Upper lobe of right lung (tissue), 1 donor: ENCODE measurements at regions not wholly inside any gene's neighbourhood (a gene's known extent, or its start where the extent isn't known, plus 50 kb on each side); places are given as distances from the start of the nearest gene placed in this dataset.

Experiments used
- ATAC-seq: fragments of 200-7000 bp; cut with Tn5 transposase; one replicate; pipeline ENCODE4 v1.9.1; 2020; ENCODE audit warnings: mild to moderate bottlenecking, moderate library complexity
- DNase-seq: peaks from one replicate; pipeline ENCODE4 v3.0.0-alpha.2; 2020
- H3K27ac ChIP-seq: fragments of 200-600 bp; one replicate; pipeline ENCODE4 v1.8.0; 2022
- H3K27me3 ChIP-seq: fragments of 200-600 bp; one replicate; pipeline ENCODE4 v1.8.0; 2022; ENCODE audit warnings: mild to moderate bottlenecking
- H3K36me3 ChIP-seq: fragments of 200-600 bp; one replicate; pipeline ENCODE4 v1.8.0; 2022
- H3K4me1 ChIP-seq: fragments of 200-600 bp; one replicate; pipeline ENCODE4 v1.8.0; 2022
- H3K4me3 ChIP-seq: fragments of 200-600 bp; one replicate; pipeline ENCODE4 v1.8.0; 2022; ENCODE audit warnings: mild to moderate bottlenecking
- H3K9me3 ChIP-seq: fragments of 200-600 bp; one replicate; pipeline ENCODE4 v1.8.0; 2022
- intact Hi-C: fragments of 100-400 bp; cut with DNase I; formaldehyde crosslinking; loops from one replicate; pipeline ENCODE4 v1.11.0; 2022
- TF ChIP-seq, protein P1 (sequence below): fragments of 200-600 bp; IDR thresholded peaks from one replicate; pipeline ENCODE4 v1.8.0; 2022; ENCODE audit warnings: antibody characterized with exemption
- donor health status: DM: no; HTN: yes; CAD: no; lungs with severe emphysema.

GRCh38 chr2:235114286-235114685 is 162.5 kb downstream of the SH3BP4 start:
- no peak overlapping the region for H3K27ac ChIP-seq
- intact Hi-C loops = no loop called here
- H3K4me3 ChIP-seq = no peak overlapping the region
- H3K9me3 ChIP-seq = no peaks in the 10 kb centered on the region
- DNase-seq (no peak), ATAC-seq (no peak)
- no peaks in the 10 kb centered on the region for H3K27me3 ChIP-seq
- TF ChIP-seq, protein P1, sequence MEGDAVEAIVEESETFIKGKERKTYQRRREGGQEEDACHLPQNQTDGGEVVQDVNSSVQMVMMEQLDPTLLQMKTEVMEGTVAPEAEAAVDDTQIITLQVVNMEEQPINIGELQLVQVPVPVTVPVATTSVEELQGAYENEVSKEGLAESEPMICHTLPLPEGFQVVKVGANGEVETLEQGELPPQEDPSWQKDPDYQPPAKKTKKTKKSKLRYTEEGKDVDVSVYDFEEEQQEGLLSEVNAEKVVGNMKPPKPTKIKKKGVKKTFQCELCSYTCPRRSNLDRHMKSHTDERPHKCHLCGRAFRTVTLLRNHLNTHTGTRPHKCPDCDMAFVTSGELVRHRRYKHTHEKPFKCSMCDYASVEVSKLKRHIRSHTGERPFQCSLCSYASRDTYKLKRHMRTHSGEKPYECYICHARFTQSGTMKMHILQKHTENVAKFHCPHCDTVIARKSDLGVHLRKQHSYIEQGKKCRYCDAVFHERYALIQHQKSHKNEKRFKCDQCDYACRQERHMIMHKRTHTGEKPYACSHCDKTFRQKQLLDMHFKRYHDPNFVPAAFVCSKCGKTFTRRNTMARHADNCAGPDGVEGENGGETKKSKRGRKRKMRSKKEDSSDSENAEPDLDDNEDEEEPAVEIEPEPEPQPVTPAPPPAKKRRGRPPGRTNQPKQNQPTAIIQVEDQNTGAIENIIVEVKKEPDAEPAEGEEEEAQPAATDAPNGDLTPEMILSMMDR = no peak
- no peaks in the 10 kb centered on the region for H3K4me1 ChIP-seq
- H3K36me3 ChIP-seq = no peaks in the 10 kb centered on the region

GRCh38 chr2:235115521-235115920 is 163.7 kb downstream of the SH3BP4 start:
- Histone ChIP-seq H3K36me3 (no peaks in the 10 kb centered on the region), H3K4me3 (no peak overlapping the region), H3K9me3 (no peaks in the 10 kb centered on the region), H3K27ac (no peak overlapping the region), H3K27me3 (no peaks in the 10 kb centered on the region), H3K4me1 (no peaks in the 10 kb centered on the region)
- TF ChIP-seq, protein P1 = no peak
- ATAC-seq (no peak), DNase-seq (no peak)
- intact Hi-C loops = no loop called here

- no peak overlapping the region for H3K27ac ChIP-seq
- intact Hi-C loops = no loop called here
- ATAC-seq (no peak), DNase-seq (no peak)
- H3K4me1 ChIP-seq = no peaks in the 10 kb centered on the region
- no peak overlapping the region for H3K4me3 ChIP-seq
- H3K27me3 ChIP-seq = no peaks in the 10 kb centered on the region
- TF ChIP-seq, protein P1 = peak; percentile 70
- H3K36me3 ChIP-seq = no peaks in the 10 kb centered on the region
- H3K9me3 ChIP-seq = no peaks in the 10 kb centered on the region
These were observed 165.2 kb downstream of the SH3BP4 start for GRCh38 chr2:235116885-235117492.

DNA sequence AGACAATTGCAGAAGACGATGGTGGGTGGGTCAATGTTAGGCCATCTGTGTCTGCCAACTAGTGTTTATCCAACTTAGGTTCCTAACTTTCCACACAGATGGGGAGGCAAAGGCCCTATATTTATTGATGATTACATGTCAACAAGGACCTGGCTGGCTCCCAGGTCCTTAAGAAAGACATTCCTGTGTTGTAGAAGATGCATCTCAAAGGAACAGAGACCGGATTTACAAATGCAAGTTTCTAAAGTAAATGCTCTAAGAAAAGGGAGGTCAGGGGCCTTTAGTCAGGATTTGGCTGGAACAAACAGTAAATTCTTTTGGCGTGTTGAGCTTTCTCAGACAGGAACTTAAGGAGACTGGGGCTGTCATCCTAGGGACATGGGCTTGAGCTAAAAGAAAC is 175.0 kb downstream of the SH3BP4 start:
- DNase-seq = no peak
- intact Hi-C loops = no loop called here
- no peaks in the 10 kb centered on the region for H3K9me3 ChIP-seq
- H3K27me3 ChIP-seq = no peaks in the 10 kb centered on the region
- no peaks in the 10 kb centered on the region for H3K36me3 ChIP-seq
- no peaks in the 10 kb centered on the region for H3K4me1 ChIP-seq
- no peak overlapping the region for H3K4me3 ChIP-seq
- no peak overlapping the region for H3K27ac ChIP-seq
- TF ChIP-seq, protein P1 = no peak
- ATAC-seq = no peak

- TF ChIP-seq, protein P1 = no peak
- Histone ChIP-seq H3K4me3 (no peak overlapping the region), H3K9me3 (no peaks in the 10 kb centered on the region), H3K4me1 (no peaks in the 10 kb centered on the region), H3K27me3 (no peaks in the 10 kb centered on the region), H3K36me3 (no peaks in the 10 kb centered on the region), H3K27ac (no peak overlapping the region)
- intact Hi-C loops = no loop called here
- ATAC-seq = no peak
- no peak for DNase-seq
These were observed 176.1 kb downstream of the SH3BP4 start for GRCh38 chr2:235127931-235128330.

DNA sequence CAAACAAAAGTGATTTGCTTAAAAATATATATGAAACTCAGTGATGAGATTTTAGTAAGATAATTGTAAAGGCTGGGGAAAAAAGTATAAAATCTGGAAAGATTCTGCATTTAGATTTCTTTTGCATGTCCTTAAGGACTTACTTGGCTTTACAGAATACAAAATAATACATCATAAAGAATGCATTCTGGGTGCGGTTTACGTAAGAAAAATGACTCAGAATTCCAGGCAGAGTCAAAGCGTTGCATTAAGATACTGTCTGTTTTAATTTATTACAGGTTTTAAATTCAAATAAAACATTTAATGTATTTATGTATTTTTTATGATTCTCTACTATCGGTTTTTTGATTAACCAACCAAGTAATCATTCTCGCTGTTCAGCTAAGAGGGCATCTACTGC is 178.0 kb downstream of the SH3BP4 start:
- Histone ChIP-seq H3K9me3 (no peaks in the 10 kb centered on the region), H3K27ac (no peak overlapping the region), H3K4me3 (no peak overlapping the region), H3K27me3 (no peaks in the 10 kb centered on the region), H3K36me3 (no peaks in the 10 kb centered on the region), H3K4me1 (no peaks in the 10 kb centered on the region)
- TF ChIP-seq, protein P1 = no peak
- DNase-seq (no peak), ATAC-seq (no peak)
- intact Hi-C loops = no loop called here
